WI38 (cell line): ENCODE measurements at regions not wholly inside any gene's neighbourhood (a gene's known extent, or its start where the extent isn't known, plus 50 kb on each side); places are given as distances from the start of the nearest gene placed in this dataset.

ENCODE experiments used
- H3K4me3 ChIP-seq: 2 replicates; pipeline ENCODE4 v1.5.1; 2011; ENCODE audit warnings: low read depth, mild to moderate bottlenecking, control low read depth, low read length
- CTCF ChIP-seq: IDR thresholded peaks from 2 replicates; pipeline ENCODE4 v1.5.1; 2012; ENCODE audit warnings: low read depth, mild to moderate bottlenecking, control low read depth, low read length

- no peak for TF ChIP-seq CTCF
- no peak overlapping the region for H3K4me3 ChIP-seq
Observed at GRCh38 chr7:41814888-41815287, 112.0 kb upstream of the INHBA start.

GRCh38 chr7:41813286-41813685 is 110.4 kb upstream of the INHBA start:
- no peak for TF ChIP-seq CTCF
- no peak overlapping the region for H3K4me3 ChIP-seq

GRCh38 chr7:41811941-41812340 is 109.1 kb upstream of the INHBA start:
- no peak for TF ChIP-seq CTCF
- H3K4me3 ChIP-seq, result no peak overlapping the region

- TF ChIP-seq CTCF, result no peak
- H3K4me3 ChIP-seq, result no peak overlapping the region
Observed at GRCh38 chr7:41809940-41810576, 107.2 kb upstream of the INHBA start.

GRCh38 chr7:41809529-41809939 is 106.6 kb upstream of the INHBA start:
- H3K4me3 ChIP-seq, result no peak overlapping the region
- no peak for TF ChIP-seq CTCF

- H3K4me3 ChIP-seq, result no peak overlapping the region
- TF ChIP-seq CTCF, result no peak
Observed at GRCh38 chr7:41809116-41809515, 106.2 kb upstream of the INHBA start.

GRCh38 chr7:41808541-41808940 is 105.7 kb upstream of the INHBA start:
- TF ChIP-seq CTCF, result no peak
- H3K4me3 ChIP-seq, result no peak overlapping the region
